ENCODE measurements at regions not wholly inside any gene's neighbourhood (a gene's known extent, or its start where the extent isn't known, plus 50 kb on each side); places are given as distances from the start of the nearest gene placed in this dataset.

- DNase-seq (ENCODE audit: low spot score): no peak
Measured at GRCh38 chrX:15983034-15983433, 128.4 kb upstream of the AP1S2 start.

GRCh38 chrX:15977644-15978043 lies 123.0 kb upstream of the AP1S2 start:
- DNase-seq (ENCODE audit: low spot score): no peak

DNA sequence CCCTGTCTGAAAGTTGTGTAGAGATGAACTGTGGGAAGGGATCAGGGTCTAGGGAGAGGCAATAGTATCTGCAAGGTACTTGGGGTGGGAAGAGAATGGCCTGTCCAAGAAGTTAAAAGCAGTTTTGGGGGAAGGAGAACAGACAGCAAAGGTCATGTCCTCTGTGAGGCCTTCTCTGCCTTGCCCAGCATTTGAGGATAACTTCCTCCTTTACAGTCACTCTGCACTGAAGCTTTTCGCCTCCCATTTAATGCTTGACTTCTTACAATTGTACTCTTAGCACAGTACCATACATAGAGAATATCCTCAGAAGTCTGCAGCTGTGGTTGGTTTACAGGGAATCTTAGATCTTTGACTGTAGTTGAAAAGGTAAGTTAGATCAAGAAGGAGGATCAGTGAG lies 121.8 kb upstream of the AP1S2 start:
- DNase-seq (ENCODE audit: low spot score): no peak

- DNase-seq (ENCODE audit: low spot score): no peak
Measured at GRCh38 chrX:15973946-15974345, 119.3 kb upstream of the AP1S2 start.

GRCh38 chrX:15973299-15973698 lies 118.7 kb upstream of the AP1S2 start:
- no peak for DNase-seq (ENCODE audit: low spot score)

- DNase-seq (ENCODE audit: low spot score): no peak
Measured at GRCh38 chrX:15971696-15972095, 117.1 kb upstream of the AP1S2 start.

- no peak for DNase-seq (ENCODE audit: low spot score)
Measured at GRCh38 chrX:15963858-15964257, 109.2 kb upstream of the AP1S2 start.

DNA sequence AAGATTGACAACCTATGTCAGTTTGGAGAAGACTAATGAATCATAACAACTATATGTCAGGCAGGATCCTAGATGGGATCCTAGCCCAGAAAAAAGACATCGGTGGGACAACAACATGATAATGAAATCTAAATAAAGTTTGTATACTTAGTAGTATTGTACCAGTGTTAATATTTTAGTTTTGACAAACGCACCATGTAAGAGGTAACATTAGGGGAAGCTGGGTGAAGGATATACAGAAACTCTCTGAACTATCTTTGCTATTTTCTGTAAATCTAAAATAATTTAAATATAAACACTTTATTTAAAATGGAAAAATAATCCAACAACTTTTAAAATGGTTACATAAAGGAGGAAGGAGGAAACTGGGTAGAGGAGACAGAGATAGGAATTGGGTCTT lies 105.6 kb upstream of the AP1S2 start:
- no peak for DNase-seq (ENCODE audit: low spot score)

- DNase-seq (ENCODE audit: low spot score): no peak
Measured at GRCh38 chrX:15956681-15957080, 102.1 kb upstream of the AP1S2 start.

GRCh38 chrX:15953801-15954200 lies 99.2 kb upstream of the AP1S2 start:
- DNase-seq (ENCODE audit: low spot score): no peak

DNA sequence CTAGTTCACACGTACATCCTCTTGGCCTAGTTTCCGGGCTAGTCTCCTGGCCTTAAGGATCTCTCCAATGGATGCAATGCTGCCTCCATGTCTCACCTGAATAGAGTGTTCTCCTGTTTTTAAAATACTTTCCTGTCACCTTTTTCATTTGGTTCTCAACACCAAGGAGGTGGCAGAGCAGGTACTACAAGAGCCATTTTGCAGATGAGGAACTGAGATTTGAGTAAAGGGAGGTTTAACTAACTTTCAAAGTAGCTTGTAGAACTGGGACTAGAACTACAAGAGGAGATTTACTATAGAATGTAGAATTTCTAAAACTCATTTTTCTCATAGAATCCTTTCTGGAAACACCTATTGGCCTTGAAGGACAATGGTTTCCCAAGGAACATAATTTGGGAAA lies 97.6 kb upstream of the AP1S2 start:
- no peak for DNase-seq (ENCODE audit: low spot score)

DNA sequence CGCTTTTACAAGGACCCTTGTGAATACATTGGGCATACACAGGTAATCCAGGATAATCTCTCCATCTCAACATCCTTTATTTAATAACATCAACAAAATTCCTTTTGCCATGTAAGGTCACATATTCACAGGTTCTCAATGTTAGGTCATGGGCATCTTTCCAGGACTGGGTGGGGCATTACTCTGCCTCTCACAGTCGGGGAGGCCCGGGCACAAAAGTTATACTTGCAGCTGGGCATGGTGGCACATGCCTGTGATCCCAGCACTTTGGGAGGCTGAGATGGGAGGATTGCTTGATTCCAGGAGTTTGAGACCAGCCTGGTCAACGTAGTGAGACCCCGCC lies 93.7 kb upstream of the AP1S2 start:
- DNase-seq (ENCODE audit: low spot score): peak; percentile 5

DNA sequence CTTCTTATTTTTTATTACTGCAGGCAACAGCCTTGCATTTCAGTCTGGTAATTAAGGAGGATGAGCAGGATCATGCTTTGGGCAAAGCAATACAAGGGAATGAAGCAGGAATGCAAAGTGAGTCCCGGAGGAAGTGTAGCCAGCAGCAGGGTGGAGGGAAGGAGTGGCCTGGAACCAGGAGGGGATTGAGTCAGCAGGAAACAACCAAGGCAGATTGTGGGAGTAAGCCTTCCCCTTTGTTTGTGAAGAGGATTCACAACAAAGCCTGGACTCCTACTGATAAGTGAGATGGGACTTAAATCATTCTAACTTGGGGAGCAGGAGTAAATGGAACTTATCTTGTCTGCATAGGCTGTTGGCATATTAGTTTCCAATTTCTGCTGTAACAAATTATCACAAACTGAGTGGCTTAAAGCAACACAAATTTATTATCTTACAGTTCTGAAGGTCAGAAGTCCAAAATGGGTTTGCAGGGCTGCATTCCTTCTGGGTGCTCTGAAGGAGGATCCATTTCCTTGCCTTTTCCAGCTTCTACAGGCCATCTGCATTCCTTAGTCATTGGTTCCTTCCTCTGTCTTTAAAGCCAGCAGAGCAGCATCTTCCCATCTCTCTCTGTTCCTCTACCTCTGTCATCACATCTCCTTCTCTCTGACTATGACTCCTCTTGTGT lies 93.2 kb upstream of the AP1S2 start:
- DNase-seq (ENCODE audit: low spot score): peak; percentile 8

DNA sequence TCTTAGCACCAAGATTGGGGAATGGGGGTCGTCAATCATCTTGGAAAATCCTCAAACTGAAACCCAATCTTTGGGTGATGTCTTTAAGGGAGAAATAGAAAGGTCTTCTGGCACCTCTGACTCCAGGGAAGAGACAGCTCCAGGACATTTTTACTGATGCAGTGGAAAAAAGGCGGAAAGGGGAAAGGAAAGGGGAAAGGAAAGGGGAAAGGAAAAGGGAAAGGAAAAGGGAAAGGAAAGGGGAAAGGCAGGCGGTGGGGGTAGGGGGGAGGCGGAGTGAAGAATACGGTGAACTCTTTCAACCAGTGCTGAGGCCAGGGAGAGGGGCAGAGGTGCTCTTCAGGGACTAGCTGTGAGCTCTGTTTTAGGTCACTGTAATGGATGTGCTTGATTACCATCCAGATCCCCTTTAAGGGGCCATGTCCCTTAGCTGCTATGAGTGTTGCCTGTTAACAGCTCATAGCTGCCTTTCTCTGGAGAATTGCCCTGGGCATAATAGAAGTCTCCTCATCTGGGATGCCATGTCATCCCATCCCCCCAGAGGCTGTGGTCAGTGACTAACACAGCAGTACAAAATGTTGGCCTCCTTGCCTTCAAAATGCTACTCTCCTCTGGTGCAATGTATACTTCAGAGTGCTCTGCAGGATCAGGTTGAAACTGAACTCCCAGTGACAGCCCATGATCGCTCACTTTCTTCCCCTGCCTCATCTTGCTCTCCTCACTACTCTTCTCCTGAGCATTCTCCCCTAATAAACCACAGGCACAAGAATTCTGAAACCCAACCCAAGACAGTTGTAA lies 92.4 kb upstream of the AP1S2 start:
- DNase-seq (ENCODE audit: low spot score): peak; percentile 4

- no peak for DNase-seq (ENCODE audit: low spot score)
Measured at GRCh38 chrX:15943391-15943790, 88.8 kb upstream of the AP1S2 start.

- DNase-seq (ENCODE audit: low spot score): no peak
Measured at GRCh38 chrX:15942307-15942706, 87.7 kb upstream of the AP1S2 start.

GRCh38 chrX:15939737-15940136 lies 85.1 kb upstream of the AP1S2 start:
- DNase-seq (ENCODE audit: low spot score): no peak

DNA sequence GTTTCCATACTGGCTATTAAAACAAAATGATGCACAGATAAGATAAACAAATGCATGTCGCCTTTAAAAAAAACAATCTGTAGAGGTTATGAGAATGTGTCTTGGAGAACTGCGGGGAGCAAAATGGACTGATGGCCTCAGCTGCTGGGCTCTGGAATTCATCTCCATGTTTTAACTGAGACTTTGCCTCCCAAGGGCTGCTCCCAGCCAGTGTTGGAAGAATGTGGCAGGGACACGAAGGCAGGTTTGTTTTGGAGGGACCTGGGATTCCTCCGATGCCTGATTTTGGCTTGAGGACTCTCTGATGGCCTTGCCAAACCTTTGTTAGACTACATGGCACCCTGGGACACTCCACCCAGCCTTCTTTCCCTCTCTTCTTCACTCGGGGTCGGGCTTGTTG lies 83.5 kb upstream of the AP1S2 start:
- no peak for DNase-seq (ENCODE audit: low spot score)

DNA sequence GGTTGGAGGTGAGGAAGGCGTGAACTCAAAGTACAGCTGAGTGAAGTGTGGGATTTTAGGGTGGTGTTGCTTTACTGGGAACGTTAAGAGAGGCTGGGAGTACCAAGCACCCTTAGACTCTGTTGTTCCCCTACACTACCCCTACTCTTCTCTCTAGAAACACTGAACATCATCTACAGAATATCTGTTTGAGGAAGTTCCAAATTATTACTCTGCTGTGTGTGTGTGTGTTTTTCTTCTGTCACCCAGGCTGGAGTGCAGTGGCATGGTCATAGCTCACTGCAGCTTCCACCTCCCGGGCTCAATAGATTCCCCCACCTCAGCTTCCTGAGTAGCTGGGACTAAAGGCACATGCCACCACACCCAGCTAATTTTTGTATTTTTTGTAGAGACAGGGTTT lies 76.7 kb upstream of the AP1S2 start:
- no peak for DNase-seq (ENCODE audit: low spot score)

DNA sequence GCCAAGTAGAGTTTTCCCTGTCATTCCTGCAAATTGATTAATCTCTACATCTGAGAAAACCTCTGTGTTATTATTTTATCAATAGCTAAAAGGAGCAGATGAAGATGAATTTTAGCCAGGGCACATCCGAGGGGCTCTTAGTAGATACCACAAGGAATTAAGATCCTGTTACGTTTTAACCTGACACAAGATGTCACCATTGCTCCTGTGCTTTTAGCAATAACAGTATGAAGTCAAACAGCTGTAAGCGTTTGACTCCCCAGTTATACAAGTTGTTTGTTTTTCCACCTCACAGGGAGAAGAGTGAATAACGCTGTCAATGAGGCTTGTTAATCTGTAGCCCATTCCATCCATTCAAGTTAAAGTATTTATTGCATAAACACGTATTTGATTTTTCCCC lies 76.0 kb upstream of the AP1S2 start:
- DNase-seq (ENCODE audit: low spot score): no peak

DNA sequence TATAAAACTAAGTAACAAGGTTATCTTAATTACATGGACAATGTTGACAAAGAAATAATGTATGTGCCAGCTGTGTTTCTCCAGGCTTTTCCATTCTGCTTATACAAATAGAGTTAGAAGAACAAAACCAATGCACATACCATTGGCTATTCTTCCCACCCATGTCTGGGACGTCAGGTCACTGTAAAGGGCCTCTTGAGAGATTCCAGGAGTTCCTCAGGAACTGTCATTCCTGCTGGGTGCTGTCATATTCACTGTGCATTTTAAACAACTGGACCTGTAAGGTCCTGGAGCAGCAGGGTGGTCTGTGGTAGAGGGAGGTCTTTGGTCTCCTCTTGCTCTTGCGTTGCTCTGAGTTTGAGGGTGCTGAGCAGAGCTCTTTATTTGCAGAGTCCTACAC lies 74.6 kb upstream of the AP1S2 start:
- DNase-seq (ENCODE audit: low spot score): no peak

DNA sequence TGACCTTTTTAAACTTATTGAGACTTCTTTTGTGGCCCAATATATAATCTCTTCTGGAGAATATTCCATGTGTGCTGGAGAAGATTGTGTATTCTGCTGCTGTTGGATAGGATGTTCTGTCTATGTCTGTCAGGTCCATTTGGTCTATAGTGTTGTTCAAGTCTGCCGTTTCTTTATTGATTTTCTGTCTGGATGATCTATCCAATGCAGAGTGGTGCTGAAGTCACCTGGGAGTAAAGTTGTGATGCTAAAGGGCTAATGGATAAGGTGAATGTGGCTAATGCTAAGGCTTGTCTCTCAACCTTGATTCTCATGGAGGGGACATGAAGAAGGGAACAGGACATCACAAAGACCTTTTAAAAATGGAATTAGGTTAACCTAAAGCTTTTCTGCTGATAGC lies 72.0 kb upstream of the AP1S2 start:
- no peak for DNase-seq (ENCODE audit: low spot score)

DNA sequence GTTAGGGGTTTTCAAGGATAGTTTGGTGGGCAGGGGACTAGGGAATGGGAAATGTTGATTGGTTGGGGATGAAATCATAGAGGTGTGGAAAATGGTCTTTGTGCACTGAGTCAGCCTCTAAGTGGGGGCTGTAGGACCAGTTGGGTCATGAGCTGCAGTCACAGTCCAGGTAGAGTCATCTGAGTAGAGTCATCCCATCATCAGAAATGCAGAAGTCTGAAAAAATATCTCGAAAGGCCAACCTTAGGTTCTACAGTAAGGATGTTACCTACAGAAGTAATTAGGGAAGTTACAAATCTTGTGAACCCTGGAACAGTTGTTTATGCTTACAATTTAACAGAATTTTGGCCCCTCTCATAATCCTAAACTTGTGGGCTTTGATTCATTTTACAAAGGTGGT lies 63.4 kb upstream of the AP1S2 start:
- no peak for DNase-seq (ENCODE audit: low spot score)

GRCh38 chrX:15916704-15917084 lies 62.1 kb upstream of the AP1S2 start:
- DNase-seq (ENCODE audit: low spot score): no peak

Data from LoVo (cell line).